ENCODE measurements at regions not wholly inside any gene's neighbourhood (a gene's known extent, or its start where the extent isn't known, plus 50 kb on each side); places are given as distances from the start of the nearest gene placed in this dataset.

- TF ChIP-seq, protein P1, sequence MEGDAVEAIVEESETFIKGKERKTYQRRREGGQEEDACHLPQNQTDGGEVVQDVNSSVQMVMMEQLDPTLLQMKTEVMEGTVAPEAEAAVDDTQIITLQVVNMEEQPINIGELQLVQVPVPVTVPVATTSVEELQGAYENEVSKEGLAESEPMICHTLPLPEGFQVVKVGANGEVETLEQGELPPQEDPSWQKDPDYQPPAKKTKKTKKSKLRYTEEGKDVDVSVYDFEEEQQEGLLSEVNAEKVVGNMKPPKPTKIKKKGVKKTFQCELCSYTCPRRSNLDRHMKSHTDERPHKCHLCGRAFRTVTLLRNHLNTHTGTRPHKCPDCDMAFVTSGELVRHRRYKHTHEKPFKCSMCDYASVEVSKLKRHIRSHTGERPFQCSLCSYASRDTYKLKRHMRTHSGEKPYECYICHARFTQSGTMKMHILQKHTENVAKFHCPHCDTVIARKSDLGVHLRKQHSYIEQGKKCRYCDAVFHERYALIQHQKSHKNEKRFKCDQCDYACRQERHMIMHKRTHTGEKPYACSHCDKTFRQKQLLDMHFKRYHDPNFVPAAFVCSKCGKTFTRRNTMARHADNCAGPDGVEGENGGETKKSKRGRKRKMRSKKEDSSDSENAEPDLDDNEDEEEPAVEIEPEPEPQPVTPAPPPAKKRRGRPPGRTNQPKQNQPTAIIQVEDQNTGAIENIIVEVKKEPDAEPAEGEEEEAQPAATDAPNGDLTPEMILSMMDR (CRISPR knock-in tag; IDR thresholded peaks at IDR 0.05), result no peak
- no peak for TF ChIP-seq EZH2 (conservative IDR thresholded peaks at IDR 0.05; ENCODE audit: low read depth, low read length)
- no peak for TF ChIP-seq ZNF138 (CRISPR knock-in tag; IDR thresholded peaks at IDR 0.05; ENCODE audit: low read depth)
- no peak for TF ChIP-seq USF2 (IDR thresholded peaks at IDR 0.05; ENCODE audit: low read depth, low read length)
- no peak for TF ChIP-seq USF2 (CRISPR knock-in tag; IDR thresholded peaks at IDR 0.05; ENCODE audit: borderline replicate concordance)
- TF ChIP-seq, protein P2, sequence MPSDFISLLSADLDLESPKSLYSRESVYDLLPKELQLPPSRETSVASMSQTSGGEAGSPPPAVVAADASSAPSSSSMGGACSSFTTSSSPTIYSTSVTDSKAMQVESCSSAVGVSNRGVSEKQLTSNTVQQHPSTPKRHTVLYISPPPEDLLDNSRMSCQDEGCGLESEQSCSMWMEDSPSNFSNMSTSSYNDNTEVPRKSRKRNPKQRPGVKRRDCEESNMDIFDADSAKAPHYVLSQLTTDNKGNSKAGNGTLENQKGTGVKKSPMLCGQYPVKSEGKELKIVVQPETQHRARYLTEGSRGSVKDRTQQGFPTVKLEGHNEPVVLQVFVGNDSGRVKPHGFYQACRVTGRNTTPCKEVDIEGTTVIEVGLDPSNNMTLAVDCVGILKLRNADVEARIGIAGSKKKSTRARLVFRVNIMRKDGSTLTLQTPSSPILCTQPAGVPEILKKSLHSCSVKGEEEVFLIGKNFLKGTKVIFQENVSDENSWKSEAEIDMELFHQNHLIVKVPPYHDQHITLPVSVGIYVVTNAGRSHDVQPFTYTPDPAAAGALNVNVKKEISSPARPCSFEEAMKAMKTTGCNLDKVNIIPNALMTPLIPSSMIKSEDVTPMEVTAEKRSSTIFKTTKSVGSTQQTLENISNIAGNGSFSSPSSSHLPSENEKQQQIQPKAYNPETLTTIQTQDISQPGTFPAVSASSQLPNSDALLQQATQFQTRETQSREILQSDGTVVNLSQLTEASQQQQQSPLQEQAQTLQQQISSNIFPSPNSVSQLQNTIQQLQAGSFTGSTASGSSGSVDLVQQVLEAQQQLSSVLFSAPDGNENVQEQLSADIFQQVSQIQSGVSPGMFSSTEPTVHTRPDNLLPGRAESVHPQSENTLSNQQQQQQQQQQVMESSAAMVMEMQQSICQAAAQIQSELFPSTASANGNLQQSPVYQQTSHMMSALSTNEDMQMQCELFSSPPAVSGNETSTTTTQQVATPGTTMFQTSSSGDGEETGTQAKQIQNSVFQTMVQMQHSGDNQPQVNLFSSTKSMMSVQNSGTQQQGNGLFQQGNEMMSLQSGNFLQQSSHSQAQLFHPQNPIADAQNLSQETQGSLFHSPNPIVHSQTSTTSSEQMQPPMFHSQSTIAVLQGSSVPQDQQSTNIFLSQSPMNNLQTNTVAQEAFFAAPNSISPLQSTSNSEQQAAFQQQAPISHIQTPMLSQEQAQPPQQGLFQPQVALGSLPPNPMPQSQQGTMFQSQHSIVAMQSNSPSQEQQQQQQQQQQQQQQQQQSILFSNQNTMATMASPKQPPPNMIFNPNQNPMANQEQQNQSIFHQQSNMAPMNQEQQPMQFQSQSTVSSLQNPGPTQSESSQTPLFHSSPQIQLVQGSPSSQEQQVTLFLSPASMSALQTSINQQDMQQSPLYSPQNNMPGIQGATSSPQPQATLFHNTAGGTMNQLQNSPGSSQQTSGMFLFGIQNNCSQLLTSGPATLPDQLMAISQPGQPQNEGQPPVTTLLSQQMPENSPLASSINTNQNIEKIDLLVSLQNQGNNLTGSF (CRISPR knock-in tag; IDR thresholded peaks at IDR 0.05), result no peak
- TF ChIP-seq CHD2 (IDR thresholded peaks at IDR 0.05; ENCODE audit: low read depth, low read length), result no peak
- TF ChIP-seq KDM5B (CRISPR knock-in tag; IDR thresholded peaks at IDR 0.05; ENCODE audit: borderline replicate concordance), result no peak
- TF ChIP-seq EHMT2 (IDR thresholded peaks at IDR 0.05; ENCODE audit: borderline replicate concordance, low read depth, low read length), result no peak
- TF ChIP-seq ISL2 (CRISPR knock-in tag; IDR thresholded peaks at IDR 0.05), result no peak
- no peak for TF ChIP-seq AHR (CRISPR knock-in tag; IDR thresholded peaks at IDR 0.05)
- TF ChIP-seq ZMYM3 (CRISPR knock-in tag; IDR thresholded peaks at IDR 0.05), result no peak
- TF ChIP-seq KMT2B (CRISPR knock-in tag; IDR thresholded peaks at IDR 0.05), result no peak
These were observed 88.4 kb upstream of the TMPRSS2 start for GRCh38 chr21:41596241-41596925.

All from HepG2 (cell line).